Mucosa of descending colon (tissue), 3 donors: ENCODE measurements at regions not wholly inside any gene's neighbourhood (a gene's known extent, or its start where the extent isn't known, plus 50 kb on each side); places are given as distances from the start of the nearest gene placed in this dataset.

Experiments
- ATAC-seq: fragments of 200-7000 bp; cut with Tn5 transposase; one replicate; pipeline ENCODE4 v1.9.1; 2020; ENCODE audit warnings: mild to moderate bottlenecking, moderate library complexity
- DNase-seq, 3 donors: peaks; one replicate each; pipeline ENCODE4 v3.0.0-alpha.2; 2020
- H3K36me3 ChIP-seq: fragments of 200-600 bp; one replicate; pipeline ENCODE4 v1.8.0; 2021; ENCODE audit warnings: low read depth, mild to moderate bottlenecking
- H3K4me1 ChIP-seq: fragments of 200-600 bp; one replicate; pipeline ENCODE4 v1.8.0; 2021; ENCODE audit warnings: low read depth, mild to moderate bottlenecking
- H3K4me3 ChIP-seq: fragments of 200-600 bp; one replicate; pipeline ENCODE4 v1.8.0; 2021; ENCODE audit warnings: mild to moderate bottlenecking
- H3K9me3 ChIP-seq: fragments of 200-600 bp; one replicate; pipeline ENCODE4 v1.8.0; 2021; ENCODE audit warnings: mild to moderate bottlenecking
- CTCF ChIP-seq: fragments of 200-600 bp; IDR thresholded peaks from one replicate; pipeline ENCODE4 v1.8.0; 2022; ENCODE audit warnings: antibody characterized with exemption, mild to moderate bottlenecking
- intact Hi-C, 2 donors: fragments of 100-400 bp; cut with DNase I in 1 of 2; cut with micrococcal nuclease in 1 of 2; formaldehyde crosslinking; loops; one replicate each; pipeline versions ENCODE4 v1.11.0 to v1.11.1; 2022; cut with DNase I, micrococcal nuclease
- donor health status: DM: no; HTN: no; CAD: no; lungs with moderate emphysema.
- donor health status: DM: no; HTN: no; CAD: no.
- donor health status: DM: no; HTN: yes; CAD: no.

- Histone ChIP-seq H3K36me3 (no peaks in the 10 kb centered on the region), H3K4me3 (no peak overlapping the region), H3K4me1 (peaks cover 12% of the 10 kb centered on the region), H3K9me3 (no peaks in the 10 kb centered on the region)
- intact Hi-C loops = no loop called here
- ATAC-seq (no peak), DNase-seq (no peak)
- no peak for TF ChIP-seq CTCF
These were observed 125.0 kb upstream of the ZNF746 start for GRCh38 chr7:149622444-149623210.

GRCh38 chr7:149621776-149622175, 124.2 kb upstream of the ZNF746 start:
- DNase-seq (no peak), ATAC-seq (no peak)
- peaks cover 12% of the 10 kb centered on the region for H3K4me1 ChIP-seq
- TF ChIP-seq CTCF = no peak
- intact Hi-C loops = no loop called here
- H3K4me3 ChIP-seq = no peak overlapping the region
- H3K9me3 ChIP-seq = no peaks in the 10 kb centered on the region
- H3K36me3 ChIP-seq = peaks cover 3% of the 10 kb centered on the region

- ATAC-seq (no peak), DNase-seq (no peak)
- no peak for TF ChIP-seq CTCF
- intact Hi-C loops = no loop called here
- no peak overlapping the region for H3K4me3 ChIP-seq
- peaks cover 3% of the 10 kb centered on the region for H3K36me3 ChIP-seq
- H3K4me1 ChIP-seq = peaks cover 12% of the 10 kb centered on the region
- no peaks in the 10 kb centered on the region for H3K9me3 ChIP-seq
These were observed 123.4 kb upstream of the ZNF746 start for GRCh38 chr7:149620961-149621360.

GRCh38 chr7:149616898-149617297, 119.3 kb upstream of the ZNF746 start:
- Histone ChIP-seq H3K9me3 (no peaks in the 10 kb centered on the region), H3K4me3 (no peak overlapping the region), H3K4me1 (no peaks in the 10 kb centered on the region), H3K36me3 (peaks cover 5% of the 10 kb centered on the region)
- ATAC-seq (no peak), DNase-seq (no peak)
- TF ChIP-seq CTCF = no peak
- intact Hi-C loops = no loop called here

- peaks cover 5% of the 10 kb centered on the region for H3K36me3 ChIP-seq
- intact Hi-C loops = no loop called here
- H3K4me1 ChIP-seq = no peaks in the 10 kb centered on the region
- DNase-seq = no peak
- ATAC-seq = no peak
- no peaks in the 10 kb centered on the region for H3K9me3 ChIP-seq
- no peak for TF ChIP-seq CTCF
- H3K4me3 ChIP-seq = no peak overlapping the region
These were observed 118.2 kb upstream of the ZNF746 start for GRCh38 chr7:149615690-149616270.
